Ishikawa (cell line): ENCODE measurements at regions not wholly inside any gene's neighbourhood (a gene's known extent, or its start where the extent isn't known, plus 50 kb on each side); places are given as distances from the start of the nearest gene placed in this dataset.

Experiments
- CEBPB ChIP-seq: IDR thresholded peaks from 2 replicates; pipeline ENCODE4 v1.6.1; 2012
- EP300 ChIP-seq: IDR thresholded peaks from 2 replicates; pipeline ENCODE4 v1.6.1; 2012; ENCODE audit warnings: borderline replicate concordance
- FOXM1 ChIP-seq: IDR thresholded peaks from 2 replicates; pipeline ENCODE4 v1.6.1; 2012; ENCODE audit warnings: low read depth, borderline replicate concordance
- NFIC ChIP-seq: IDR thresholded peaks from 2 replicates; pipeline ENCODE4 v1.6.1; 2012
- RAD21 ChIP-seq: IDR thresholded peaks from 2 replicates; pipeline ENCODE4 v1.6.1; 2012; ENCODE audit warnings: low read depth
- REST ChIP-seq: IDR thresholded peaks from 2 replicates; pipeline ENCODE4 v1.6.1; 2012; ENCODE audit warnings: low read depth, mild to moderate bottlenecking
- TAF1 ChIP-seq: IDR thresholded peaks from 2 replicates; pipeline ENCODE4 v1.6.1; 2012; ENCODE audit warnings: low read depth, mild to moderate bottlenecking
- TEAD4 ChIP-seq: IDR thresholded peaks from 2 replicates; pipeline ENCODE4 v1.6.1; 2012
- USF1 ChIP-seq: IDR thresholded peaks from 2 replicates; pipeline ENCODE4 v1.6.1; 2012

DNA sequence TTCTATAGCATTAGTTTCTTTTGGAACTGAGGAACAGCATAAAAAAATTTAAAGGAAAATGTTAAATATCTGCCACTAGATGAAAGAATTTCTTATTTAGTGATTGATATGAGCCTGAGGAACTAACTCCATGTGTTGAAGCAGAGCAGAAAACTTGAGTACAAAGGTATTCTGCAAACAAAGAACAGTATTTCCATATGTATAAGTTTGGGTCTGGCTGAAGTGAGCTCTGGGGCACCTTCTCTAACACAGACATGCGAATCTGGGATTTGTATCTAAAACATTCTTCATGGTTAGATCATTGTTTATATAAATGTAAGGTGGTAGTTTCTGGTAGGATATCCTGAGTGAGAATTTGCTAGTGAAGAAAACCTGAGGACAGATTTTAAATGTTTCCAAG, 123.2 kb downstream of the TYW3 start:
- TF ChIP-seq NFIC: no peak
- no peak for TF ChIP-seq FOXM1
- no peak for TF ChIP-seq EP300
- TF ChIP-seq RAD21: no peak
- no peak for TF ChIP-seq USF1
- TF ChIP-seq TEAD4: no peak
- TF ChIP-seq TAF1: no peak
- TF ChIP-seq REST: no peak
- no peak for TF ChIP-seq CEBPB
